ENCODE measurements at regions not wholly inside any gene's neighbourhood (a gene's known extent, or its start where the extent isn't known, plus 50 kb on each side); places are given as distances from the start of the nearest gene placed in this dataset.
"Not testable (repeated sequence)": the region's sequence is repeated elsewhere in the genome, so short reads cannot be mapped to it uniquely, and the experiment has no call there.

- no peak for DNase-seq
- TF ChIP-seq GATA1 (IDR thresholded peaks at IDR 0.05; ENCODE audit: low read depth, low read length): no peak
These were observed 209.4 kb downstream of the LRIG3 start for GRCh38 chr12:58710901-58711300.

GRCh38 chr12:58711974-58712373, 208.3 kb downstream of the LRIG3 start:
- no peak for DNase-seq
- TF ChIP-seq GATA1 (IDR thresholded peaks at IDR 0.05; ENCODE audit: low read depth, low read length) (no peak), POLR2A (IDR thresholded peaks at IDR 0.05; ENCODE audit: low read length) (no peak)

GRCh38 chr12:58712976-58713375, 207.3 kb downstream of the LRIG3 start:
- DNase-seq: no peak

GRCh38 chr12:58719161-58719560, 201.1 kb downstream of the LRIG3 start:
- no peak for DNase-seq
- TF ChIP-seq POLR2A (IDR thresholded peaks at IDR 0.05; ENCODE audit: low read length): no peak
- TF ChIP-seq GATA1 (IDR thresholded peaks at IDR 0.05; ENCODE audit: low read depth, low read length): no peak

More at GRCh38 chr12:58712976-58713375, 207.3 kb downstream of the LRIG3 start:
- TF ChIP-seq GATA1 (IDR thresholded peaks at IDR 0.05; ENCODE audit: low read depth, low read length) (no peak), POLR2A (IDR thresholded peaks at IDR 0.05; ENCODE audit: low read length) (no peak)

- TF ChIP-seq POLR2A (IDR thresholded peaks at IDR 0.05; ENCODE audit: low read length) (no peak), GATA1 (IDR thresholded peaks at IDR 0.05; ENCODE audit: low read depth, low read length) (no peak)
- no peak for DNase-seq
These were observed 199.9 kb downstream of the LRIG3 start for GRCh38 chr12:58720421-58720820.

- TF ChIP-seq POLR2A (IDR thresholded peaks at IDR 0.05; ENCODE audit: low read length) (no peak), GATA1 (IDR thresholded peaks at IDR 0.05; ENCODE audit: low read depth, low read length) (no peak)
- DNase-seq: no peak
These were observed 194.8 kb downstream of the LRIG3 start for GRCh38 chr12:58725400-58726105.

GRCh38 chr12:58727521-58727920, 192.8 kb downstream of the LRIG3 start:
- TF ChIP-seq GATA1 (IDR thresholded peaks at IDR 0.05; ENCODE audit: low read depth, low read length) (no peak), POLR2A (IDR thresholded peaks at IDR 0.05; ENCODE audit: low read length) (no peak)
- no peak for DNase-seq

- TF ChIP-seq POLR2A (IDR thresholded peaks at IDR 0.05; ENCODE audit: low read length) (no peak), GATA1 (IDR thresholded peaks at IDR 0.05; ENCODE audit: low read depth, low read length) (no peak)
- no peak for DNase-seq
These were observed 191.9 kb downstream of the LRIG3 start for GRCh38 chr12:58728397-58728796.

GRCh38 chr12:58731096-58731495, 189.2 kb downstream of the LRIG3 start:
- DNase-seq: no peak
- no peak for TF ChIP-seq POLR2A (IDR thresholded peaks at IDR 0.05; ENCODE audit: low read length)
- TF ChIP-seq GATA1 (IDR thresholded peaks at IDR 0.05; ENCODE audit: low read depth, low read length): no peak

- DNase-seq: no peak
- no peak for TF ChIP-seq POLR2A (IDR thresholded peaks at IDR 0.05; ENCODE audit: low read length)
- no peak for TF ChIP-seq GATA1 (IDR thresholded peaks at IDR 0.05; ENCODE audit: low read depth, low read length)
These were observed 187.4 kb downstream of the LRIG3 start for GRCh38 chr12:58732894-58733293.

GRCh38 chr12:58741226-58741625, 179.1 kb downstream of the LRIG3 start:
- no peak for DNase-seq
- TF ChIP-seq POLR2A (IDR thresholded peaks at IDR 0.05; ENCODE audit: low read length) (no peak), GATA1 (IDR thresholded peaks at IDR 0.05; ENCODE audit: low read depth, low read length) (no peak)

GRCh38 chr12:58745348-58746125, 174.8 kb downstream of the LRIG3 start:
- no peak for DNase-seq
- TF ChIP-seq GATA1 (IDR thresholded peaks at IDR 0.05; ENCODE audit: low read depth, low read length) (no peak), POLR2A (IDR thresholded peaks at IDR 0.05; ENCODE audit: low read length) (no peak)

- no peak for TF ChIP-seq GATA1 (IDR thresholded peaks at IDR 0.05; ENCODE audit: low read depth, low read length)
- DNase-seq: no peak
These were observed 172.8 kb downstream of the LRIG3 start for GRCh38 chr12:58747533-58747932.

GRCh38 chr12:58750484-58750883, 169.8 kb downstream of the LRIG3 start:
- no peak for DNase-seq

GRCh38 chr12:58757422-58757821, 162.9 kb downstream of the LRIG3 start:
- no peak for DNase-seq
- no peak for TF ChIP-seq GATA1 (IDR thresholded peaks at IDR 0.05; ENCODE audit: low read depth, low read length)
- TF ChIP-seq POLR2A (IDR thresholded peaks at IDR 0.05; ENCODE audit: low read length): no peak

More at GRCh38 chr12:58750484-58750883, 169.8 kb downstream of the LRIG3 start:
- no peak for TF ChIP-seq POLR2A (IDR thresholded peaks at IDR 0.05; ENCODE audit: low read length)
- TF ChIP-seq GATA1 (IDR thresholded peaks at IDR 0.05; ENCODE audit: low read depth, low read length): no peak

- not testable (repeated sequence) for DNase-seq
These were observed 160.6 kb downstream of the LRIG3 start for GRCh38 chr12:58759745-58760144.

All from erythroblast (primary cell).